NB4 (cell line): ENCODE measurements at regions not wholly inside any gene's neighbourhood (a gene's known extent, or its start where the extent isn't known, plus 50 kb on each side); places are given as distances from the start of the nearest gene placed in this dataset.

ENCODE experiments used
- DNase-seq: peaks from one replicate; pipeline ENCODE4 v3.0.0; 2010; ENCODE audit warnings: low read depth
- H3K4me3 ChIP-seq: one replicate; pipeline ENCODE4 v1.5.1; 2011; ENCODE audit warnings: mild to moderate bottlenecking, low read depth, low read length, moderate library complexity
- MYC ChIP-seq: IDR thresholded peaks from 2 replicates; pipeline ENCODE4 v1.6.1; 2011; ENCODE audit warnings: low read depth, low read length
- POLR2A ChIP-seq: IDR thresholded peaks from 2 replicates; pipeline ENCODE4 v1.6.1; 2011; ENCODE audit warnings: mild to moderate bottlenecking; ENCODE audit not compliant: insufficient read length; ENCODE audit errors: extremely low read depth
- TF ChIP-seq, protein P1 (sequence below): IDR thresholded peaks from one replicate; pipeline ENCODE4 v1.5.1; 2012; ENCODE audit warnings: low read depth, low read length
- TF ChIP-seq, protein P2 (sequence below): IDR thresholded peaks from 2 replicates; pipeline ENCODE4 v1.6.1; 2011; ENCODE audit warnings: low read depth, low read length

DNA sequence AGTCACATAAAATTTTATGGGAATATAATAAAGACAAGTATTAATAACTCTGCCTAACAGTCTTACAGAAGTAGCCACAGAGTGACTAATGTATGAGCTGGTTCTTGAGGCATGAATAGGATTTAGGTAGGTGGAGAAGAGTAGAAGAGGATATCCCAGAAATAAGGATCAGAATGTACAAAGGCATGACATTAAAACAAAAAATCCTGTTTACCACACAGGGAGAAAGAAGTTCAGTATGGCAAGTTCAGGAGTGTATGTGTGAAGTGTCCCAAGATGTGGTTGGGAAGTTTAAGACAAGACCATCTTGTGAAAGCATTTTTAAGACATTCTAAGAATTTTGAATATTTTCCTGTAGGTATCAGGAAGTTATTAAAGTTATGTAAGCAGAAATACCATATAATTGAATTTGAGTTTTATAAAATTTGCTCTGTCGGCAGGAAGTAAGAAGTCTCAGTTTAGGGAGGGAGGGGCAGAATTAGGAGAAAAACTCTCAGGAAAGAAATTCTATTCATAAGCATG lies 64.7 kb upstream of the CAV2 start:
- TF ChIP-seq, protein P1, sequence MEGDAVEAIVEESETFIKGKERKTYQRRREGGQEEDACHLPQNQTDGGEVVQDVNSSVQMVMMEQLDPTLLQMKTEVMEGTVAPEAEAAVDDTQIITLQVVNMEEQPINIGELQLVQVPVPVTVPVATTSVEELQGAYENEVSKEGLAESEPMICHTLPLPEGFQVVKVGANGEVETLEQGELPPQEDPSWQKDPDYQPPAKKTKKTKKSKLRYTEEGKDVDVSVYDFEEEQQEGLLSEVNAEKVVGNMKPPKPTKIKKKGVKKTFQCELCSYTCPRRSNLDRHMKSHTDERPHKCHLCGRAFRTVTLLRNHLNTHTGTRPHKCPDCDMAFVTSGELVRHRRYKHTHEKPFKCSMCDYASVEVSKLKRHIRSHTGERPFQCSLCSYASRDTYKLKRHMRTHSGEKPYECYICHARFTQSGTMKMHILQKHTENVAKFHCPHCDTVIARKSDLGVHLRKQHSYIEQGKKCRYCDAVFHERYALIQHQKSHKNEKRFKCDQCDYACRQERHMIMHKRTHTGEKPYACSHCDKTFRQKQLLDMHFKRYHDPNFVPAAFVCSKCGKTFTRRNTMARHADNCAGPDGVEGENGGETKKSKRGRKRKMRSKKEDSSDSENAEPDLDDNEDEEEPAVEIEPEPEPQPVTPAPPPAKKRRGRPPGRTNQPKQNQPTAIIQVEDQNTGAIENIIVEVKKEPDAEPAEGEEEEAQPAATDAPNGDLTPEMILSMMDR = no peak
- TF ChIP-seq MYC = no peak
- TF ChIP-seq POLR2A = no peak
- TF ChIP-seq, protein P2, sequence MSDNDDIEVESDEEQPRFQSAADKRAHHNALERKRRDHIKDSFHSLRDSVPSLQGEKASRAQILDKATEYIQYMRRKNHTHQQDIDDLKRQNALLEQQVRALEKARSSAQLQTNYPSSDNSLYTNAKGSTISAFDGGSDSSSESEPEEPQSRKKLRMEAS = no peak
- no peak overlapping the region for H3K4me3 ChIP-seq
- DNase-seq = no peak

DNA sequence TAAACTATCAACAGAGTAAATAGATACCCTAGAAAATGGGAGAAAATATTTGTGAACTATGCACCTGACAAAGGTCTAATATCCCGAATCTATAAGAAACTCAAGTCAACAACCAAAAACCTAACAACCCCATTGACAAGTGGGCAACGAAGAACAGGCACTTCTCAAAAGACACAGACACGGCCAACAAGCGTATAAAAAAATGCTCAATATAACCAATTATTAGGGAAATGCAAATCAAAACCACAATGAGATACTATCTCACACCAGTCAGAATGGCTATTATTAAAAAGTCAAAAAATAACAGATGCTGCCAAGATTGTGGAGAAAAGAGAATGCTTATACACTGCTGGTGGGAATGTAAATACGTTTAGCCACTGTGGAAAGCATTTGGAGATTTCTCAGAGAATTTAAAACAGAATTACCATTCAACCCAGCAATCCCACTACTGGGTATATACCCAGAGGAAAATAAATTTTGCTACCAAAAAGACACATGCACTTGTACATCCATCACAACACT lies 63.2 kb upstream of the CAV2 start:
- no peak for TF ChIP-seq MYC
- TF ChIP-seq, protein P1 = no peak
- TF ChIP-seq POLR2A = no peak
- TF ChIP-seq, protein P2 = no peak
- no peak for DNase-seq
- no peak overlapping the region for H3K4me3 ChIP-seq

DNA sequence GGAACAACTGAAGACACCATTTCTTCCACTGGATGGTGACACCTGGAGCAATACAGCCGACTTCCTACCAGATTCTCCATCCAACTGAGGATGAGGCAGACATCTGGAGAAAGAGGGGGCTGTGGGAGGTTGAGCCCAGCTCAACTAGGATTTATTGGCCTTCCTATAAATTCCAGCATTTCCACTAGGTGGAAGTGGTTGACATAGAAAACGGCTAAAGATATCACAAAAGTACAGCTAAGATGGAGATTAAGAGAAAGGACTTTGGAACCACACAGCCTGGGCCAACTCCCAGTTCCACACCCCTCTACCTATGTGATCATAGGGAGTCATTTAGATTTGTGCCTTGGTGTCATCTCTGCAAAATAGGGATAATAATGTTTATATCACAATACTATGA lies 61.3 kb upstream of the CAV2 start:
- H3K4me3 ChIP-seq = no peak overlapping the region
- no peak for DNase-seq
- TF ChIP-seq, protein P1 = no peak
- TF ChIP-seq, protein P2 = no peak
- TF ChIP-seq MYC (no peak), POLR2A (no peak)

DNA sequence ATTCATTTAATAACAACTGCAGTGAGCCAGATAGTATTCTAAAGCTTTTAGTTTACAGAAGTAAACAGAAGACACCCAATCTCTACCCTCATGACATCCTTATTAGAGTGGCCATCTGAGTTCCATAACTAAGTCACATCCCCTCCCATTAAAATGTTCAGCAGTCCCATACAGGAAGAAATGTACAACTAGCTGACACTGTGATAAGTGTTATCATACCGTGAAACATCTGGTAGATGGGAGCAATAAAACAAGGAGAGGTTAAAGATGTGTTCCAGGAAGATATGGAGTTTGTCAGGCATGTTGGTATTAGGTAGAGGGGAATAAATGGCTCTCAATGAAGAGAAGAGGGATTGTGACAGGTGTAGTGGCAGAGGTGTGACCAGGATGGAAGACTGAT lies 60.5 kb upstream of the CAV2 start:
- TF ChIP-seq, protein P1 = no peak
- TF ChIP-seq MYC (no peak), POLR2A (no peak)
- TF ChIP-seq, protein P2 = no peak
- no peak for DNase-seq
- H3K4me3 ChIP-seq = no peak overlapping the region

DNA sequence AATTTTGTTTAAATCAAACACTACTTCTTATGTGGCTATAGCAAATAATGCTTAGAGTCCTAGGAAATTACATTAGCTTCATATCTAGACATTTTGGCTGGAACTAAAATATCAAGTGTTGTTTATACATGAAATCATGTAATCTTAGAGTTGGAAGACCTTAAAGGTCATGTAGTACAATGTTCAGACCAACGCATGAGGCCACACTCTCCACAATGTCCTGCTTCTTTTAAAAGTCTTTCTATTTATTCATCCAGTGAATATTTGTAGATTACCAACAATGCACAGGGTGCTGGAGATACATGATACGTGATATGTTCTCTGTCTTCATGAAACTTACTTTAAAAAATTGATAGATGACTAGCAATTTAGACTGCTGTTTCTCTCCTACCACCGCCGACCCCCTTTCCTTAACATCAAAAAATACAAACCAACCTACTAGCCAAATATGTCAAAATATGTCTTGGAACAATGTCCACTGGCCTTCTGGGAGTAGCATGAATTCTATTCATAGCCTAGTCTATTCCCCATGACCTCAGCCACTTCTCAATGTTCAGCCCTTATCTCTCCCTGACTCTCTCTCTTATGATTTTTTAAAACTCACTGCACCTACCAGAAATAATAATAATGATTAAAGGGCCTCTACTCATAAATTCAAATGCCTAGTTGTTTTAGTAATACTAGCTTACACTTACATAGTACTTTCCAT lies 59.5 kb upstream of the CAV2 start:
- TF ChIP-seq, protein P1 = no peak
- TF ChIP-seq POLR2A (no peak), MYC (no peak)
- TF ChIP-seq, protein P2 = no peak
- no peak for DNase-seq
- no peak overlapping the region for H3K4me3 ChIP-seq
